Liver (tissue), 8 donors: ENCODE measurements at regions not wholly inside any gene's neighbourhood (a gene's known extent, or its start where the extent isn't known, plus 50 kb on each side); places are given as distances from the start of the nearest gene placed in this dataset.

Experiments used
- DNase-seq: peaks from one replicate; pipeline ENCODE4 v3.0.0-alpha.2; 2017; ENCODE audit warnings: low spot score
- H3K27ac ChIP-seq, 2 donors: one replicate each; pipeline ENCODE4 v1.7.0; 2013; ENCODE audit warnings: inconsistent platforms in 2 of 2, low read length in 2 of 2, control low read depth in 1 of 2, low read depth in 1 of 2, mild to moderate bottlenecking in 1 of 2
- H3K27me3 ChIP-seq, 4 donors: one replicate each; pipeline versions ENCODE4 v1.6.1 to v1.7.0; 2013; ENCODE audit warnings: low read length in 3 of 4, inconsistent platforms in 1 of 4, mild to moderate bottlenecking in 1 of 4, moderate library complexity in 1 of 4; ENCODE audit not compliant: control insufficient read depth in 4 of 4, insufficient read depth in 4 of 4
- H3K36me3 ChIP-seq, 4 donors: one replicate each; pipeline versions ENCODE4 v1.6.1 to v1.7.0; 2013; ENCODE audit warnings: low read length in 3 of 4, mild to moderate bottlenecking in 3 of 4, low read depth in 1 of 4, moderate library complexity in 1 of 4; ENCODE audit not compliant: control insufficient read depth in 4 of 4, insufficient read depth in 3 of 4
- H3K4me1 ChIP-seq, 4 donors: one replicate each; pipeline versions ENCODE4 v1.6.1 to v1.7.0; 2013; ENCODE audit warnings: low read length in 3 of 4, mild to moderate bottlenecking in 3 of 4, moderate library complexity in 1 of 4; ENCODE audit not compliant: control insufficient read depth in 4 of 4, insufficient read depth in 4 of 4
- H3K4me3 ChIP-seq, 3 donors: one replicate each; pipeline versions ENCODE4 v1.6.1 to v1.7.0; 2013; ENCODE audit warnings: low read length in 3 of 3, control low read depth in 1 of 3, low read depth in 1 of 3, mild to moderate bottlenecking in 1 of 3
- H3K9ac ChIP-seq, 2 donors: one replicate each; pipeline ENCODE4 v1.7.0; 2013; ENCODE audit warnings: low read length in 2 of 2, mild to moderate bottlenecking in 2 of 2, moderate library complexity in 2 of 2, control low read depth in 1 of 2, low read depth in 1 of 2
- H3K9me3 ChIP-seq, 4 donors: one replicate each; pipeline versions ENCODE4 v1.6.1 to v1.7.0; 2013; ENCODE audit warnings: low read length in 3 of 4; ENCODE audit not compliant: control insufficient read depth in 4 of 4
- EGR1 ChIP-seq, 2 donors: IDR thresholded peaks; 2 replicates each; pipeline ENCODE4 v1.6.1; 2016 to 2018; ENCODE audit warnings: antibody characterized with exemption in 2 of 2, low read depth in 2 of 2
- FOXA1 ChIP-seq: IDR thresholded peaks from 2 replicates; pipeline ENCODE4 v1.6.1; 2016; ENCODE audit warnings: antibody characterized with exemption
- FOXA2 ChIP-seq: IDR thresholded peaks from 2 replicates; pipeline ENCODE4 v1.6.1; 2016; ENCODE audit warnings: antibody characterized with exemption
- GABPA ChIP-seq, 2 donors: IDR thresholded peaks in 1 of 2; conservative IDR thresholded peaks in 1 of 2; 2 replicates each; pipeline ENCODE4 v1.6.1; 2016; ENCODE audit warnings: antibody characterized with exemption in 2 of 2, mild to moderate bottlenecking in 1 of 2, moderate library complexity in 1 of 2
- HNF4A ChIP-seq, 2 donors: conservative IDR thresholded peaks; 2 replicates each; pipeline ENCODE4 v1.6.1; 2016; ENCODE audit warnings: antibody characterized with exemption in 2 of 2, mild to moderate bottlenecking in 2 of 2
- HNF4G ChIP-seq: IDR thresholded peaks from 2 replicates; pipeline ENCODE4 v1.6.1; 2016; ENCODE audit warnings: antibody characterized with exemption
- JUND ChIP-seq, 2 donors: IDR thresholded peaks; 2 replicates each; pipeline ENCODE4 v1.6.1; 2016; ENCODE audit warnings: antibody characterized with exemption in 2 of 2
- NR2F2 ChIP-seq: IDR thresholded peaks from 2 replicates; pipeline ENCODE4 v1.6.1; 2016; ENCODE audit warnings: antibody characterized with exemption
- RAD21 ChIP-seq, 2 donors: IDR thresholded peaks; 2 replicates each; pipeline ENCODE4 v1.6.1; 2016; ENCODE audit warnings: antibody characterized with exemption in 2 of 2, mild to moderate bottlenecking in 2 of 2
- SP1 ChIP-seq: IDR thresholded peaks from 2 replicates; pipeline ENCODE4 v1.6.1; 2018; ENCODE audit warnings: antibody characterized with exemption, mild to moderate bottlenecking
- TAF1 ChIP-seq: conservative IDR thresholded peaks from 2 replicates; pipeline ENCODE4 v1.6.1; 2016; ENCODE audit warnings: antibody characterized with exemption, mild to moderate bottlenecking
- WGBS: extraction: QIAGEN DNeasy Blood & Tissue Kit; methylation state at CpG from one replicate; pipeline ENCODE4 v1.1.7; 2013; 5-methylcytosine and 5-hydroxymethylcytosine counted together
- TF ChIP-seq, protein P1 (sequence below): IDR thresholded peaks from 2 replicates; pipeline ENCODE4 v1.6.1; 2016; ENCODE audit warnings: antibody characterized with exemption
- TF ChIP-seq, protein P2 (sequence below): IDR thresholded peaks from 2 replicates; pipeline ENCODE4 v1.6.1; 2016; ENCODE audit warnings: antibody characterized with exemption
- TF ChIP-seq, protein P3 (sequence below): fragments of 150-350 bp; IDR thresholded peaks from 2 replicates; pipeline ENCODE4 v1.5.1; 2017; ENCODE audit warnings: improper control_type of control experiment, low read depth, low read length; ENCODE audit not compliant: missing input control
- TF ChIP-seq, protein P4 (sequence below): IDR thresholded peaks from 2 replicates; pipeline ENCODE4 v1.6.1; 2016; ENCODE audit warnings: antibody characterized with exemption
- donor health status: healthy.
- donor health status: healthy.
- donor health status: healthy.
- donor health status: healthy.
- donor health status: healthy.

DNA sequence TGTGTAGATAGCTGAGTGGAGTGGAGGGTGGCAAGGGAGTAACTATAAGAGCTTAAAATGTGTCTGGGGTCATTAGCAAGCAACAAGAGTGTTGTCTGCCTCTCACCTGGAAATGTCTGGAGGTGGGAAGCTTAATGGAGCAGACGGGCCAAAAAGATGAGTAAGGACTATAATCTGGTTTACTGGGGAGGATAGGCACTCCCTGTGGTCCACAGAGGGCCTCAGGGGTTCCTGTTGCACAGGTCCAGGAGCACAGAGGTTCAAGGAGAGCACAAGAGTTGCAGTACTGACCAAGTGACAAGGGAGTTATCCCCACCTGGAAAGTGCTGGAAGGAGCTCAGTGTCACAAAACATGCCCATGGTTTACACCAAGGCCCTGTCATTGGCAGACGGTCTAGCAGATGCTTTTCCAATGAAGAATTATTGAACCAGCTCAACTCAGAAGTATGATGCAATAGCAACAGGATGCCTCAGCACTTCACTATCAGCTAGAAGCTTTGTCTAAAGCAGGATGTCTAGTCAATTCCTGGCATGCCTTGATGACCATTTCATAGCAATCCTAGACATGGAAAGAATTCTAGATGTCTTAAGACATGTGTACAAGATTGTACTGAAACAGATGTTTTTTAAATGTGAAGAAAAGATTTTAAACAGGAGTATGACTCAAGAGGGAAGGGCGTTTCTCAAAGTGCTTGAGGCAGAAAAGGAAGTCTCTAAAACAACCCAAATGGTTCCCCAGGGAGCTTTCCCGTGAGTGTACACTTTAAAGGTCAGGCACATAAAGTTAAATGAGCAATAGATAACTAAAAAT lies 62.9 kb upstream of the SERPINE2 start (continued):
- no peak for TF ChIP-seq HNF4A (conservative IDR thresholded peaks at IDR 0.05)
- no peak for TF ChIP-seq EGR1 (IDR thresholded peaks at IDR 0.05; ENCODE audit: low read depth in 2 of 2)
- no peak for TF ChIP-seq FOXA2

DNA sequence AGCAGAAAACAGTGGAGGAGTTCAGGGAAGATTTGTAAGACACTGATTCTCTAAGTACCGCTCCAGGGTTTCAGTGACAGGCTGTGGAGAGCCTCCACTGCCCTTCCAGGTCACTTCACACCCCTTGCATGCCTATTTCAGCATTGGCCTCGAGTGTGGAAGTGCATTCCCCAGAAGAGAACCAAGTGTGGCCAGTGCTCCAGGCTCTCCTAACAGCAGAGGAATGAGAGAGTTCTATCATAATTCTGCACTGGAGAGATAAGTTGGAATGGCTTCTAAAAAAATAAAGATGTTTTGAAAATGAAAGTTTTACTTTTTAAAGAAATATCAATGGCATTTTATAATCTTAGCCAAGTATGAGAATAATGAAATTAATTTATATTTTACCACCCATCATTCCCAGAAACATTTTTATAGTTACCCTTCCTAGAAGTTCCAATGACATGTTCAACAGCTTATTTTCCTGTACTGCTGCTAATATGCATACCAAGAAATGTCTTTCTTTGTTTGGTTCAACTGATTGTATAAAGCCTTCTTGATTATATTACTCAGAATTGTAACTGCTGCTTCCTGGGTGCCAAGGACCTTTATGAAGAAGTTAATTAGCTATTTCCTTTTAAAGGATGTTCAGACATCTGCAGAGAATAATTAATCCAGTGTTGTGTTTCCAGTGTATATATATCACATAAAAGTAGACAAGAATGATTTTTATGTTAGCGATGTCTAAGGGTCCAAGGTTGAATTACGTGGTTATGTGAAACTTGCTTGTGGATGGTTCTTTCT lies 61.0 kb upstream of the SERPINE2 start:
- H3K27me3 ChIP-seq = no peaks in the 10 kb centered on the region
- H3K9me3 ChIP-seq = no peaks in the 10 kb centered on the region
- whole genome bisulfite sequencing = 78% methylated on average over 4 of the region's 4 CpGs
- no peaks in the 10 kb centered on the region for H3K36me3 ChIP-seq
- H3K9ac ChIP-seq = no peak overlapping the region
- H3K27ac ChIP-seq = no peak overlapping the region
- DNase-seq = no peak
- no peaks in the 10 kb centered on the region for H3K4me1 ChIP-seq
- no peak for TF ChIP-seq NR2F2
- no peak for TF ChIP-seq TAF1
- TF ChIP-seq SP1 = no peak
- TF ChIP-seq, protein P1, sequence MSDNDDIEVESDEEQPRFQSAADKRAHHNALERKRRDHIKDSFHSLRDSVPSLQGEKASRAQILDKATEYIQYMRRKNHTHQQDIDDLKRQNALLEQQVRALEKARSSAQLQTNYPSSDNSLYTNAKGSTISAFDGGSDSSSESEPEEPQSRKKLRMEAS = no peak
- TF ChIP-seq, protein P2, sequence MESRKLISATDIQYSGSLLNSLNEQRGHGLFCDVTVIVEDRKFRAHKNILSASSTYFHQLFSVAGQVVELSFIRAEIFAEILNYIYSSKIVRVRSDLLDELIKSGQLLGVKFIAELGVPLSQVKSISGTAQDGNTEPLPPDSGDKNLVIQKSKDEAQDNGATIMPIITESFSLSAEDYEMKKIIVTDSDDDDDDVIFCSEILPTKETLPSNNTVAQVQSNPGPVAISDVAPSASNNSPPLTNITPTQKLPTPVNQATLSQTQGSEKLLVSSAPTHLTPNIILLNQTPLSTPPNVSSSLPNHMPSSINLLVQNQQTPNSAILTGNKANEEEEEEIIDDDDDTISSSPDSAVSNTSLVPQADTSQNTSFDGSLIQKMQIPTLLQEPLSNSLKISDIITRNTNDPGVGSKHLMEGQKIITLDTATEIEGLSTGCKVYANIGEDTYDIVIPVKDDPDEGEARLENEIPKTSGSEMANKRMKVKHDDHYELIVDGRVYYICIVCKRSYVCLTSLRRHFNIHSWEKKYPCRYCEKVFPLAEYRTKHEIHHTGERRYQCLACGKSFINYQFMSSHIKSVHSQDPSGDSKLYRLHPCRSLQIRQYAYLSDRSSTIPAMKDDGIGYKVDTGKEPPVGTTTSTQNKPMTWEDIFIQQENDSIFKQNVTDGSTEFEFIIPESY = no peak
- no peak for TF ChIP-seq JUND (IDR thresholded peaks at IDR 0.05)
- TF ChIP-seq HNF4A (conservative IDR thresholded peaks at IDR 0.05) = no peak
- TF ChIP-seq, protein P3, sequence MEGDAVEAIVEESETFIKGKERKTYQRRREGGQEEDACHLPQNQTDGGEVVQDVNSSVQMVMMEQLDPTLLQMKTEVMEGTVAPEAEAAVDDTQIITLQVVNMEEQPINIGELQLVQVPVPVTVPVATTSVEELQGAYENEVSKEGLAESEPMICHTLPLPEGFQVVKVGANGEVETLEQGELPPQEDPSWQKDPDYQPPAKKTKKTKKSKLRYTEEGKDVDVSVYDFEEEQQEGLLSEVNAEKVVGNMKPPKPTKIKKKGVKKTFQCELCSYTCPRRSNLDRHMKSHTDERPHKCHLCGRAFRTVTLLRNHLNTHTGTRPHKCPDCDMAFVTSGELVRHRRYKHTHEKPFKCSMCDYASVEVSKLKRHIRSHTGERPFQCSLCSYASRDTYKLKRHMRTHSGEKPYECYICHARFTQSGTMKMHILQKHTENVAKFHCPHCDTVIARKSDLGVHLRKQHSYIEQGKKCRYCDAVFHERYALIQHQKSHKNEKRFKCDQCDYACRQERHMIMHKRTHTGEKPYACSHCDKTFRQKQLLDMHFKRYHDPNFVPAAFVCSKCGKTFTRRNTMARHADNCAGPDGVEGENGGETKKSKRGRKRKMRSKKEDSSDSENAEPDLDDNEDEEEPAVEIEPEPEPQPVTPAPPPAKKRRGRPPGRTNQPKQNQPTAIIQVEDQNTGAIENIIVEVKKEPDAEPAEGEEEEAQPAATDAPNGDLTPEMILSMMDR = no peak
- TF ChIP-seq, protein P4, sequence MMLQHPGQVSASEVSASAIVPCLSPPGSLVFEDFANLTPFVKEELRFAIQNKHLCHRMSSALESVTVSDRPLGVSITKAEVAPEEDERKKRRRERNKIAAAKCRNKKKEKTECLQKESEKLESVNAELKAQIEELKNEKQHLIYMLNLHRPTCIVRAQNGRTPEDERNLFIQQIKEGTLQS = no peak
- no peak for TF ChIP-seq RAD21 (IDR thresholded peaks at IDR 0.05)
- no peak for TF ChIP-seq HNF4G
- no peak for TF ChIP-seq FOXA2
- no peak for TF ChIP-seq FOXA1
- TF ChIP-seq GABPA (IDR thresholded peaks at IDR 0.05 in 1 of 2, conservative IDR thresholded peaks at IDR 0.05 in 1 of 2) = no peak
- no peak overlapping the region for H3K4me3 ChIP-seq
